GM10248 (cell line): ENCODE measurements at regions not wholly inside any gene's neighbourhood (a gene's known extent, or its start where the extent isn't known, plus 50 kb on each side); places are given as distances from the start of the nearest gene placed in this dataset.

ENCODE experiments used
- CTCF ChIA-PET: fragments of 300-600 bp; sonication (Branson Sonifier 250); formaldehyde crosslinking; extraction: SDS; loops from one replicate; lab custom pipeline; 2021; ENCODE audit warnings: antibody characterized with exemption; lab: Yijun Ruan, JAX
- POLR2A ChIA-PET: fragments of 350-650 bp; sonication (Branson Sonifier 250); formaldehyde crosslinking; extraction: SDS; loops from one replicate; lab custom pipeline; 2020; ENCODE audit warnings: antibody characterized with exemption; lab: Yijun Ruan, JAX
- DNase-seq: peaks from one replicate; pipeline ENCODE4 v3.0.0; 2012; ENCODE audit errors: extremely low spot score
- TF ChIP-seq, protein P1 (sequence below): IDR thresholded peaks from 2 replicates; pipeline ENCODE4 v1.5.1; 2012; ENCODE audit warnings: mild to moderate bottlenecking, low read depth; ENCODE audit errors: extremely low read depth, missing control alignments, control extremely low read depth

DNA sequence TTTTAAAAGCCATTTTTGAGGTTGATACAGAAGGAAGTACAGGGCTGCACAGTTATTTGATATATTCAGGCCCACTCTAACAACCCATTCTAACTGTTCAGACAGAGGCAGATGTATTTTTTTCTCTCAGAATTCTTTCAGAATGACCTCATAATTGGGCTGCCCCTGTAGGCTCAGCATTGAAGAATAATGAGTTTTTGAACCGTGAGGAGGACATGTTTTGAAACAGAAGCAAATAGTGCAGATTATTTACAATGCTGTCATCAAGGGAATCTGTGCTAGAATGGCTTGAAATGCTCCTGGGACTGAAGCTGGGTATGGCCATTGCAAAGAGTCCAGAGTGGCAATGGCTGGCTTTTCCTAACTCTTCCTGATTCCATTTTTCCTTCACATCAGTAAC is 158.1 kb downstream of the SOX3 start:
- CTCF ChIA-PET, result no interaction called here
- TF ChIP-seq, protein P1, sequence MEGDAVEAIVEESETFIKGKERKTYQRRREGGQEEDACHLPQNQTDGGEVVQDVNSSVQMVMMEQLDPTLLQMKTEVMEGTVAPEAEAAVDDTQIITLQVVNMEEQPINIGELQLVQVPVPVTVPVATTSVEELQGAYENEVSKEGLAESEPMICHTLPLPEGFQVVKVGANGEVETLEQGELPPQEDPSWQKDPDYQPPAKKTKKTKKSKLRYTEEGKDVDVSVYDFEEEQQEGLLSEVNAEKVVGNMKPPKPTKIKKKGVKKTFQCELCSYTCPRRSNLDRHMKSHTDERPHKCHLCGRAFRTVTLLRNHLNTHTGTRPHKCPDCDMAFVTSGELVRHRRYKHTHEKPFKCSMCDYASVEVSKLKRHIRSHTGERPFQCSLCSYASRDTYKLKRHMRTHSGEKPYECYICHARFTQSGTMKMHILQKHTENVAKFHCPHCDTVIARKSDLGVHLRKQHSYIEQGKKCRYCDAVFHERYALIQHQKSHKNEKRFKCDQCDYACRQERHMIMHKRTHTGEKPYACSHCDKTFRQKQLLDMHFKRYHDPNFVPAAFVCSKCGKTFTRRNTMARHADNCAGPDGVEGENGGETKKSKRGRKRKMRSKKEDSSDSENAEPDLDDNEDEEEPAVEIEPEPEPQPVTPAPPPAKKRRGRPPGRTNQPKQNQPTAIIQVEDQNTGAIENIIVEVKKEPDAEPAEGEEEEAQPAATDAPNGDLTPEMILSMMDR, result no peak
- POLR2A ChIA-PET, result no interaction called here
- DNase-seq, result no peak

DNA sequence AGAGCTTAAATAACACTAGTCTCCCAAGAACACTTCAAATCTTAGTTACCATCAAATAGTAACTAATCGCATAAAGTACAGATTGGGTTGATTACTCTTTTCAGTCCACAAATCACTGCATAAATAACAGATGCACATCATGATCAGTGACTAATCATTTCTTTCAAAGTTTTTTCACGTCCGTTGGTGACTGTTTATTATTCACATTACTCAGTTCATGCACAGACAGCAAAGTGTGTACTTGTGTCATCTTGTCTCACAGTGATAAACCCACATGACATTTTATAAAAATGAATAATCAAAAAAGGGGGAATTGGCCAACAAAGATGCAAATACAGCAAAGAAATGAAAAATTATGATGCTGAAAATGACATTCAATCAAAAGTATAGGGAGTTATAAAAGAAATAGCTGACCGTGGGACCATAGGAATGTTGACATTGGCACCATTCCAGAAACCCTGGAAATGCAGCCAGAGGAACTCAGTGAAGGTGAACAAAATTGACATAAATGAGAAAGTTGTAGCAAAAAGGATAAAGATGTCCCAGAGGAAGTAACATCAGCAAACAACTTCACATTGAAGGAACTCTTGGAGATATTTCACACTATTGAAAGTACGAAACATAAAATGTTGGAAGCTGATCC is 161.5 kb downstream of the SOX3 start:
- TF ChIP-seq, protein P1, result no peak
- POLR2A ChIA-PET, result no interaction called here
- CTCF ChIA-PET, result no interaction called here
- no peak for DNase-seq

- ChIA-PET CTCF (no interaction called here), POLR2A (no interaction called here)
- TF ChIP-seq, protein P1, result no peak
- no peak for DNase-seq
These were observed 162.5 kb downstream of the SOX3 start for GRCh38 chrX:140342410-140342809.

DNA sequence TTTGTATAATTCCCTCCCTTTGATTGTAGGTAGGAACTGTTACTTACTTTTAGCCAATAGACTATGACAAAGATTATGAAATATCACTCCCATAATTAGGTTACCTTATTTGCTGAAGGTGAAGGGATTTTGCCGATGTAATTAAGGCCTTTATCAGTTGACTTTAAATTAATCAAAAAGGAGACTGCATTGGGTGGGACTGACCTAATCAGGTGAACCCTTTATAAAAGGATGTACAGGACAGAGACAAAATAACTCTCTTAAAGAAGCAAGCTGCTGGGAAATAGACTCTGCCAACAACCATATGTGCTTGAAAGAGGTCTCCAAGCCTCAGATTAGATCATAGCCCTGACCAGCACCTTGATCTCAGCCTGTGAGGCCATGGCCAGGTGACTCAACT is 167.6 kb downstream of the SOX3 start:
- no peak for DNase-seq
- TF ChIP-seq, protein P1, result no peak
- POLR2A ChIA-PET, result no interaction called here
- CTCF ChIA-PET, result no interaction called here

- ChIA-PET CTCF (no interaction called here), POLR2A (no interaction called here)
- TF ChIP-seq, protein P1, result no peak
- DNase-seq, result no peak
These were observed 186.6 kb downstream of the SOX3 start for GRCh38 chrX:140318296-140318695.

DNA sequence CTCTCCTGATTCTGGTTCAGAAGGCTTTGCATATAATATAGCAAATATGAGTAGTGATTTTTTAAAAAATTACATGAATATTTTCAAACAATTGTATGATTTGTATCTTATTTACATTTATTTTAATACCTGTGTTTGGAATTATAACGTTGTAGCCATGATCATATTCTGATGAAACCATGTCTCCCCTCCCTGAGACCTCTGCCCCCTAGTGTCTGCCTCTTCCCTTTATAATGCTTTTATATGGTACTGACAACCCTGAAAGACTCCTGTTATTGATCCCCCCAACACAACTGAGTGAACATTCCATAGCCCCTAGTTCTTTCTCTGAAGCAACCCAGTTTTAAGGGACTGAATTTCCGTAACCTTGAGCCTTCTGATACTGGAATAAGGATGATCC is 187.4 kb downstream of the SOX3 start:
- TF ChIP-seq, protein P1, result no peak
- CTCF ChIA-PET, result no interaction called here
- POLR2A ChIA-PET, result no interaction called here
- DNase-seq, result no peak
